ENCODE measurements at regions not wholly inside any gene's neighbourhood (a gene's known extent, or its start where the extent isn't known, plus 50 kb on each side); places are given as distances from the start of the nearest gene placed in this dataset.
A peak's percentile ranks its signal among the peaks of the same experiment; 100 is the strongest.
"Not testable (repeated sequence)": the region's sequence is repeated elsewhere in the genome, so short reads cannot be mapped to it uniquely, and the experiment has no call there.

DNA sequence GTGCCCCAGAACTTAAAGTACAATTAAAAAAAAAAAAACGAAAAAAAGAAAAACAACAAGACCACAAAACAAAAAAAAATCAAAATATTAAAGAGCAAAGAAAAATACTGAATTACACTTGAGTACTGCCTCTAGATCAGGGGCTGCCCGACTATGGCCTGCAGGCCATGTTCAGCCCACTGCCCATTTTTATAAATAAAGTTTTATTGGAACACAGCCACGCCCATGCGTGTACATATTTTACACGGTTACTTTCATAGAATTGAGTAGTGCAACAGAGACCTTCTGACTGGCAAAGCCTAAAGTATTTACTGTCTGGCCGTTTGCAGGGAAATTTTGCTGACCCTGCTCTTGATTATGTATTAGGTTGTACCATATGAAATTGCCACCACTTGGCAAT is 130.5 kb downstream of the ATXN3L start:
- DNase-seq = no peak
- H3K4me1 Mint-ChIP-seq = peaks cover 0 to 3% (median 0%) of the 10 kb centered on the region in 3 donors
- no peak overlapping the region for H3K27ac Mint-ChIP-seq
- H3K27me3 Mint-ChIP-seq = peaks cover 0 to 10% of the 10 kb centered on the region in 2 donors
- no peaks in the 10 kb centered on the region for H3K9me3 Mint-ChIP-seq
- CTCF ChIA-PET = no interaction called here
- no peaks in the 10 kb centered on the region for H3K27me3 ChIP-seq (ENCODE audit: insufficient read depth, low read length, poor library complexity, severe bottlenecking)
- POLR2A ChIA-PET = no interaction called here
- H3K4me3 Mint-ChIP-seq = no peak overlapping the region
- no peaks in the 10 kb centered on the region for H3K36me3 ChIP-seq (ENCODE audit: insufficient read depth, low read length)
- H3K36me3 Mint-ChIP-seq = peaks cover 0 to 6% (median 2%) of the 10 kb centered on the region in 3 donors
- H3K4me1 ChIP-seq (ENCODE audit: insufficient read depth, low read length) = no peaks in the 10 kb centered on the region
- H3K27ac ChIP-seq (ENCODE audit: low read depth, low read length) = no peak overlapping the region
- H3K9me3 ChIP-seq (ENCODE audit: low read length) = no peaks in the 10 kb centered on the region
- H3K4me3 ChIP-seq (ENCODE audit: low read length) = no peak overlapping the region

DNA sequence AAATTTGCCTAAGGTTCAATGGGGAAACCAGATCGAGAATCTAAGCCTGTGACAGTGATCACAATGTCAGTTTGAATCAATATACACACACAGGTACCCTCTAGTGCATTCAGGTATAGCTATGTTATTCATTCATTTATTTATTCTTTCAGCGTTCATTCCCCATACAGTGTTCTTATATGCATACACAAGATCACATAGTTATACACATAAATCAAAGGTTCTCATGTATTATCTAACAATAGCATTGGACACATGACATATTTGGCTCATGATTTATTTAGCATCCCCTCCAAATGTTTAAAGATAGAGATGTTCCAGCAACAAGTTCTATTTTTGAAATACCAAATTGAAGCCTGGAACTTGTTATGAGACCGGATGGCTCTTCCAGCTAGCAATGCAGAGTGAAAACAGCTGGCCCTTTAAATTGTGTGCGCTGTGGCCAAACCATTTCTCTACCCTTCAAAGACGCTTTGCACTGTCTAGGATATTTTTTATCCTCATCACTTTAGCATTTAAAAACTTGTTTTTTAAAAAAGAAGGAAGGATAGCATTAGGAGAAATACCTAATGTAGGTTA is 131.0 kb downstream of the ATXN3L start:
- H3K9me3 ChIP-seq (ENCODE audit: low read length) = no peaks in the 10 kb centered on the region
- H3K4me3 Mint-ChIP-seq = no peak overlapping the region
- peaks cover 0 to 3% (median 0%) of the 10 kb centered on the region in 3 donors for H3K4me1 Mint-ChIP-seq
- H3K9me3 Mint-ChIP-seq = peaks cover 0 to 4% (median 0%) of the 10 kb centered on the region in 5 donors
- no peaks in the 10 kb centered on the region for H3K4me1 ChIP-seq (ENCODE audit: insufficient read depth, low read length)
- H3K36me3 ChIP-seq (ENCODE audit: insufficient read depth, low read length) = no peaks in the 10 kb centered on the region
- no peak overlapping the region for H3K27ac ChIP-seq (ENCODE audit: low read depth, low read length)
- no peak overlapping the region for H3K27ac Mint-ChIP-seq
- H3K27me3 Mint-ChIP-seq = peaks cover 0 to 8% of the 10 kb centered on the region in 2 donors
- ChIA-PET CTCF (no interaction called here), POLR2A (no interaction called here)
- no peak overlapping the region for H3K4me3 ChIP-seq (ENCODE audit: low read length)
- no peaks in the 10 kb centered on the region for H3K27me3 ChIP-seq (ENCODE audit: insufficient read depth, low read length, poor library complexity, severe bottlenecking)
- peaks cover 0 to 11% (median 2%) of the 10 kb centered on the region in 3 donors for H3K36me3 Mint-ChIP-seq
- no peak for DNase-seq

DNA sequence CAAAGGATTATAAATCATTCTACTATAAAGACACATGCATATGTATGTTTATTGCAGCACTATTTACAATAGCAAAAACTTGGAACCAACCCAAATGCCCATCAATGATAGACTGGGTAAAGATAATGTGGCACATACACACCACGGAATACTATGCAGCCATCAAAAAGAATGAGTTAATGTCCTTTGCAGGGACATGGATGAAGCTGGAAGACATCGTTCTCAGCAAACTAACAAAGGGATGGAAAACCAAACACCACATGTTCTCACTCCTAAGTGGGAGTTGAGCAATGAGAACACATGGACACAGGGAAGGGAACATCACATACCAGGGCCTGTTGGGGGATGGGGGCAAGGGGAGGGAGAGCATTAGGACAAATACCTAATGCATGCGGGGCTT is 133.2 kb downstream of the ATXN3L start:
- Mint-ChIP-seq H3K27ac (peak overlapping the region in 1 of 8 donors; percentile 34), H3K36me3 (peaks cover 0 to 11% (median 2%) of the 10 kb centered on the region in 3 donors)
- H3K27me3 ChIP-seq (ENCODE audit: insufficient read depth, low read length, poor library complexity, severe bottlenecking); DNase-seq; H3K4me1 Mint-ChIP-seq; H3K9me3 Mint-ChIP-seq; H3K27me3 Mint-ChIP-seq; CTCF ChIA-PET; H3K27ac ChIP-seq (ENCODE audit: low read depth, low read length); H3K4me3 ChIP-seq (ENCODE audit: low read length); H3K36me3 ChIP-seq (ENCODE audit: insufficient read depth, low read length); H3K4me1 ChIP-seq (ENCODE audit: insufficient read depth, low read length); H3K4me3 Mint-ChIP-seq; POLR2A ChIA-PET; H3K9me3 ChIP-seq (ENCODE audit: low read length): not testable (repeated sequence)

DNA sequence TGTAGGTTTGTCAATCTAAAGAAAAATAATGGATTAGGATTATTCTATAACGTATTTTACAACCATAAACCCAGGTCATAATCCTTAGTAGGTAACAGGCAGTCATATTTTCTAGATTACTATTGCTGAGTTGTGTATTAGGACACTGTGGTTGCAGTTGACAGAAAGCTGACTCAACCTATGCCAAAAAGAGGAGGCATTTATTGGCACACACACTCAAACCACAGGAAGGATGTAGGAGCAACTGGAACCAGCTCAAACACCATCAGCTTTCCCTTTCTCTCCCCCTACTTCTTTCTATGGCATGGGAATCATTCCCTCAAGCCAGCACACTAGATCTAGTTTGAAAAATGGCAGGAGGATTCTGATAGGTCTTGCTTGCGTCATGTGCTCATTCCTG is 136.4 kb upstream of the FAM9C start:
- Mint-ChIP-seq H3K4me3 (no peak overlapping the region), H3K36me3 (peaks cover 0 to 15% (median 0%) of the 10 kb centered on the region in 3 donors), H3K9me3 (peaks cover 0 to 7% (median 0%) of the 10 kb centered on the region in 5 donors), H3K27ac (no peak overlapping the region), H3K4me1 (peaks cover 0 to 8% (median 2%) of the 10 kb centered on the region in 3 donors), H3K27me3 (peaks cover 0 to 16% of the 10 kb centered on the region in 2 donors)
- no peak overlapping the region for H3K4me3 ChIP-seq (ENCODE audit: low read length)
- ChIA-PET POLR2A (no interaction called here), CTCF (no interaction called here)
- H3K9me3 ChIP-seq (ENCODE audit: low read length) = no peaks in the 10 kb centered on the region
- no peak overlapping the region for H3K27ac ChIP-seq (ENCODE audit: low read depth, low read length)
- H3K36me3 ChIP-seq (ENCODE audit: insufficient read depth, low read length) = no peaks in the 10 kb centered on the region
- DNase-seq = no peak
- peaks cover 6% of the 10 kb centered on the region for H3K4me1 ChIP-seq (ENCODE audit: insufficient read depth, low read length)
- no peaks in the 10 kb centered on the region for H3K27me3 ChIP-seq (ENCODE audit: insufficient read depth, low read length, poor library complexity, severe bottlenecking)

DNA sequence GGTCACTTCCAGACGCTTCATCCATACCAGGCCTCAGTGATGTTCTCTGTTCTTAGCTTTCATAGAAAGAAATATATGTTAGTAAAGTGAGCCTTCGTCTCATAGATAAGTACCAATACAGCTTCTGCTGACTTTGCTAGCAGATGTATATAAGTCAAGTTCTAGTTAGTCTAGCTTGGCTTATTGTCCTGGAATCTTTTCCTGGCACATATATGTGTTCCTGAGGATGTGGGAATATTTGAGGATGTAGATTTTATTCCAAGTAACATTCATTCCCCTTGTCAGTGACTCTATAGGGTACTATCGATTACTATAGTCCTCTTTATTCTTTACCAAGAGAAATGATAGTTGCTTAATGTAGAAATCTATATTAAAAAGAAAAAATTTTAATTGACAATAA is 135.2 kb upstream of the FAM9C start:
- Mint-ChIP-seq H3K4me3 (no peak overlapping the region), H3K4me1 (peaks cover 0 to 8% (median 2%) of the 10 kb centered on the region in 3 donors), H3K36me3 (peaks cover 0 to 10% (median 0%) of the 10 kb centered on the region in 3 donors), H3K27me3 (peaks cover 0 to 21% of the 10 kb centered on the region in 2 donors), H3K27ac (no peak overlapping the region), H3K9me3 (peaks cover 0 to 7% (median 0%) of the 10 kb centered on the region in 5 donors)
- Histone ChIP-seq H3K4me3 (ENCODE audit: low read length) (no peak overlapping the region), H3K4me1 (ENCODE audit: insufficient read depth, low read length) (peaks cover 6% of the 10 kb centered on the region), H3K27me3 (ENCODE audit: insufficient read depth, low read length, poor library complexity, severe bottlenecking) (no peaks in the 10 kb centered on the region), H3K9me3 (ENCODE audit: low read length) (no peaks in the 10 kb centered on the region), H3K36me3 (ENCODE audit: insufficient read depth, low read length) (no peaks in the 10 kb centered on the region), H3K27ac (ENCODE audit: low read depth, low read length) (no peak overlapping the region)
- ChIA-PET CTCF (no interaction called here), POLR2A (no interaction called here)
- DNase-seq = no peak

DNA sequence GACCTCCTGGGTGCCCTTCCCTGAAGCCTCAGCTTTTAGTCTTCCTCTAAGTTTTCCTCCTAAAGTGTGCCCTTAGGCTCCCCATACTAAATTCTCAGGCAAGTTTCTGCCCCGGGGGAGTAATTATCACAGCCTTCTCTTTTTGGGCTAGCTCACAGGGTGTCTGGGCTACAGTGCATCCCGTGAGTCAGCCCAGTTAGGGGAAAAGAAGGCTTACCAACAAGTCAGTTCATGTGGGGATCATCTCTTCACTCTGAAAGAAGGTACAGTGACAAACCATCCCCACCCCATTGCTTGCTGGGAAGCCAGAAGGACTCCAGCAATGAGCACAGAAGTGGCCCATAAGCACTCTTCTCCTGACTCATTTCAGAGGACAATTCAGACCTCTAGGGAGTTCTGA is 134.7 kb upstream of the FAM9C start:
- H3K4me1 Mint-ChIP-seq = peaks cover 0 to 8% (median 2%) of the 10 kb centered on the region in 3 donors
- ChIA-PET POLR2A (no interaction called here), CTCF (no interaction called here)
- Histone ChIP-seq H3K36me3 (ENCODE audit: insufficient read depth, low read length) (no peaks in the 10 kb centered on the region), H3K9me3 (ENCODE audit: low read length) (no peaks in the 10 kb centered on the region), H3K4me1 (ENCODE audit: insufficient read depth, low read length) (peaks cover 6% of the 10 kb centered on the region), H3K27me3 (ENCODE audit: insufficient read depth, low read length, poor library complexity, severe bottlenecking) (no peaks in the 10 kb centered on the region), H3K27ac (ENCODE audit: low read depth, low read length) (no peak overlapping the region), H3K4me3 (ENCODE audit: low read length) (no peak overlapping the region)
- peaks cover 0 to 6% (median 0%) of the 10 kb centered on the region in 3 donors for H3K36me3 Mint-ChIP-seq
- H3K4me3 Mint-ChIP-seq = no peak overlapping the region
- H3K27me3 Mint-ChIP-seq = peaks cover 0 to 24% of the 10 kb centered on the region in 2 donors
- DNase-seq = no peak
- H3K9me3 Mint-ChIP-seq = peaks cover 0 to 4% (median 0%) of the 10 kb centered on the region in 5 donors
- H3K27ac Mint-ChIP-seq = peak overlapping the region in 1 of 8 donors; percentile 70

DNA sequence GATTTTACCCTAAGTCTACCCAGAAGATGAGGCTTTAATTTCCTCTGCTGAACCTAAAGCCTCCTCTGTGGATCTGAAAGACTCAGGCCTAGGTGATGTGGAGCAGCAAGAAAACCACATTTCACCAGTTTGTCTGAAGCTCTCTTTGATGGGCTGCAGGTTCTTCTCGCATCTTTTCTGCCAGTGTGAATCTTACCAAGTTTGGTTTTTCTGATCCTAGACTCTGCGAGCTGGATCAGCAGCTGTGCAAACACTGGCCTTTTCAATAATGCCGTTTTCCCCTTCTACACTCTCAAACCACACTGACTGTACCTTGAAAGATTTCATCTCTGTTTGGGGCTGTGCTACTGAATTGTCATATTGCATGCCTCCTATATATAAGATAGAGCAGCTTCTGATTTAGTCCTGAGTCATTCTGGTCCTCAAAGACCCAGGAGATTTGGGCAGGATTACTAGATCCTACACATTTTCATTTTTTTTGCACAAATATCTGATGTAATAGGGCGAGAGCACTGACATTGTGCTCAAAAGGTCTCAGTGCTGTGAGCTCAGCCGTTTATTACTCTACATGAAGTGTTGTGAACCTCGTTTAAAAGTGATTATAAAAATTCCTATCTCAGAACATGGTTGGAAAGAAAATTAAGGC is 133.6 kb upstream of the FAM9C start:
- peaks cover 6% of the 10 kb centered on the region for H3K4me1 ChIP-seq (ENCODE audit: insufficient read depth, low read length)

DNA sequence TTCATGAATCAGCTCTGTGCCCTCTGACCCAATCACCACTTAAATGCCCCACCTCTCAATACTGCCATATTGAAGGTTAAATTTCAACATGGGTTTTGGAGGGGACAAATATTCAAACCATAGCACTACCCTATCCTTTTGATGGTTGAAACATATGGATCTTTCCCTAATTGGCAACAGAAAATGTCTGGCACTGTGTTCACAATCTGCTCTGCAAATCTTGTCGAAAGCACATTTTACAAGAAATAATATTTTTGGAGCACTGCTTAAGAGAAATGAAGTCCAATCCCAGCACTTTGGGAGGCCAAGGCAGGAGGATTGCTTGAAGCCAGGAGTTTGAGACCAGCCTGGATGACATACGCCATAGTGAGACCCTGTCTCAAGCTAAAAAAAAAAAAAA is 130.6 kb upstream of the FAM9C start:
- H3K27me3 Mint-ChIP-seq = peaks cover 0 to 21% of the 10 kb centered on the region in 2 donors
- H3K27ac Mint-ChIP-seq = no peak overlapping the region
- no peak for DNase-seq
- no peaks in the 10 kb centered on the region for H3K36me3 ChIP-seq (ENCODE audit: insufficient read depth, low read length)
- H3K4me3 Mint-ChIP-seq = no peak overlapping the region
- H3K9me3 Mint-ChIP-seq = no peaks in the 10 kb centered on the region
- H3K4me3 ChIP-seq (ENCODE audit: low read length) = no peak overlapping the region
- peaks cover 6% of the 10 kb centered on the region for H3K4me1 ChIP-seq (ENCODE audit: insufficient read depth, low read length)
- ChIA-PET POLR2A (no interaction called here), CTCF (no interaction called here)
- H3K9me3 ChIP-seq (ENCODE audit: low read length) = no peaks in the 10 kb centered on the region
- no peak overlapping the region for H3K27ac ChIP-seq (ENCODE audit: low read depth, low read length)
- H3K4me1 Mint-ChIP-seq = peaks cover 0 to 8% (median 2%) of the 10 kb centered on the region in 3 donors
- no peaks in the 10 kb centered on the region for H3K27me3 ChIP-seq (ENCODE audit: insufficient read depth, low read length, poor library complexity, severe bottlenecking)
- H3K36me3 Mint-ChIP-seq = no peaks in the 10 kb centered on the region

More for the DNA sequence above, 133.6 kb upstream of the FAM9C start:
- no peaks in the 10 kb centered on the region for H3K36me3 ChIP-seq (ENCODE audit: insufficient read depth, low read length)
- POLR2A ChIA-PET = no interaction called here
- H3K4me3 Mint-ChIP-seq = no peak overlapping the region
- peaks cover 0 to 8% (median 2%) of the 10 kb centered on the region in 3 donors for H3K4me1 Mint-ChIP-seq
- CTCF ChIA-PET = no interaction called here
- no peaks in the 10 kb centered on the region for H3K9me3 ChIP-seq (ENCODE audit: low read length)
- no peak overlapping the region for H3K27ac ChIP-seq (ENCODE audit: low read depth, low read length)
- peaks cover 0 to 3% (median 0%) of the 10 kb centered on the region in 5 donors for H3K9me3 Mint-ChIP-seq
- H3K27ac Mint-ChIP-seq = peak overlapping the region in 2 of 8 donors; percentile 9 to 54
- H3K27me3 Mint-ChIP-seq = peaks cover 0 to 26% of the 10 kb centered on the region in 2 donors
- no peaks in the 10 kb centered on the region for H3K27me3 ChIP-seq (ENCODE audit: insufficient read depth, low read length, poor library complexity, severe bottlenecking)
- H3K36me3 Mint-ChIP-seq = peaks cover 0 to 4% (median 0%) of the 10 kb centered on the region in 3 donors
- H3K4me3 ChIP-seq (ENCODE audit: low read length) = no peak overlapping the region
- peak in 1 of 5 donors; percentile 20 for DNase-seq
